Liver (tissue), 8 donors: ENCODE measurements at regions not wholly inside any gene's neighbourhood (a gene's known extent, or its start where the extent isn't known, plus 50 kb on each side); places are given as distances from the start of the nearest gene placed in this dataset.

Source experiments
- DNase-seq: peaks from one replicate; pipeline ENCODE4 v3.0.0-alpha.2; 2017; ENCODE audit warnings: low spot score
- H3K27ac ChIP-seq, 2 donors: one replicate each; pipeline ENCODE4 v1.7.0; 2013; ENCODE audit warnings: inconsistent platforms in 2 of 2, low read length in 2 of 2, control low read depth in 1 of 2, low read depth in 1 of 2, mild to moderate bottlenecking in 1 of 2
- H3K27me3 ChIP-seq, 4 donors: one replicate each; pipeline versions ENCODE4 v1.6.1 to v1.7.0; 2013; ENCODE audit warnings: low read length in 3 of 4, inconsistent platforms in 1 of 4, mild to moderate bottlenecking in 1 of 4, moderate library complexity in 1 of 4; ENCODE audit not compliant: control insufficient read depth in 4 of 4, insufficient read depth in 4 of 4
- H3K36me3 ChIP-seq, 4 donors: one replicate each; pipeline versions ENCODE4 v1.6.1 to v1.7.0; 2013; ENCODE audit warnings: low read length in 3 of 4, mild to moderate bottlenecking in 3 of 4, low read depth in 1 of 4, moderate library complexity in 1 of 4; ENCODE audit not compliant: control insufficient read depth in 4 of 4, insufficient read depth in 3 of 4
- H3K4me1 ChIP-seq, 4 donors: one replicate each; pipeline versions ENCODE4 v1.6.1 to v1.7.0; 2013; ENCODE audit warnings: low read length in 3 of 4, mild to moderate bottlenecking in 3 of 4, moderate library complexity in 1 of 4; ENCODE audit not compliant: control insufficient read depth in 4 of 4, insufficient read depth in 4 of 4
- H3K4me3 ChIP-seq, 3 donors: one replicate each; pipeline versions ENCODE4 v1.6.1 to v1.7.0; 2013; ENCODE audit warnings: low read length in 3 of 3, control low read depth in 1 of 3, low read depth in 1 of 3, mild to moderate bottlenecking in 1 of 3
- H3K9ac ChIP-seq, 2 donors: one replicate each; pipeline ENCODE4 v1.7.0; 2013; ENCODE audit warnings: low read length in 2 of 2, mild to moderate bottlenecking in 2 of 2, moderate library complexity in 2 of 2, control low read depth in 1 of 2, low read depth in 1 of 2
- H3K9me3 ChIP-seq, 4 donors: one replicate each; pipeline versions ENCODE4 v1.6.1 to v1.7.0; 2013; ENCODE audit warnings: low read length in 3 of 4; ENCODE audit not compliant: control insufficient read depth in 4 of 4
- EGR1 ChIP-seq, 2 donors: IDR thresholded peaks; 2 replicates each; pipeline ENCODE4 v1.6.1; 2016 to 2018; ENCODE audit warnings: antibody characterized with exemption in 2 of 2, low read depth in 2 of 2
- FOXA1 ChIP-seq: IDR thresholded peaks from 2 replicates; pipeline ENCODE4 v1.6.1; 2016; ENCODE audit warnings: antibody characterized with exemption
- FOXA2 ChIP-seq: IDR thresholded peaks from 2 replicates; pipeline ENCODE4 v1.6.1; 2016; ENCODE audit warnings: antibody characterized with exemption
- GABPA ChIP-seq, 2 donors: IDR thresholded peaks in 1 of 2; conservative IDR thresholded peaks in 1 of 2; 2 replicates each; pipeline ENCODE4 v1.6.1; 2016; ENCODE audit warnings: antibody characterized with exemption in 2 of 2, mild to moderate bottlenecking in 1 of 2, moderate library complexity in 1 of 2
- HNF4A ChIP-seq, 2 donors: conservative IDR thresholded peaks; 2 replicates each; pipeline ENCODE4 v1.6.1; 2016; ENCODE audit warnings: antibody characterized with exemption in 2 of 2, mild to moderate bottlenecking in 2 of 2
- HNF4G ChIP-seq: IDR thresholded peaks from 2 replicates; pipeline ENCODE4 v1.6.1; 2016; ENCODE audit warnings: antibody characterized with exemption
- JUND ChIP-seq, 2 donors: IDR thresholded peaks; 2 replicates each; pipeline ENCODE4 v1.6.1; 2016; ENCODE audit warnings: antibody characterized with exemption in 2 of 2
- NR2F2 ChIP-seq: IDR thresholded peaks from 2 replicates; pipeline ENCODE4 v1.6.1; 2016; ENCODE audit warnings: antibody characterized with exemption
- RAD21 ChIP-seq, 2 donors: IDR thresholded peaks; 2 replicates each; pipeline ENCODE4 v1.6.1; 2016; ENCODE audit warnings: antibody characterized with exemption in 2 of 2, mild to moderate bottlenecking in 2 of 2
- RXRA ChIP-seq, 2 donors: IDR thresholded peaks; 2 replicates each; pipeline ENCODE4 v1.6.1; 2017 to 2018; ENCODE audit warnings: antibody characterized with exemption in 2 of 2, mild to moderate bottlenecking in 1 of 2
- SP1 ChIP-seq: IDR thresholded peaks from 2 replicates; pipeline ENCODE4 v1.6.1; 2018; ENCODE audit warnings: antibody characterized with exemption, mild to moderate bottlenecking
- TAF1 ChIP-seq: conservative IDR thresholded peaks from 2 replicates; pipeline ENCODE4 v1.6.1; 2016; ENCODE audit warnings: antibody characterized with exemption, mild to moderate bottlenecking
- YY1 ChIP-seq: IDR thresholded peaks from 2 replicates; pipeline ENCODE4 v1.6.1; 2016; ENCODE audit warnings: antibody characterized with exemption, mild to moderate bottlenecking
- ZBTB33 ChIP-seq: IDR thresholded peaks from 2 replicates; pipeline ENCODE4 v1.6.1; 2016; ENCODE audit warnings: antibody characterized with exemption
- WGBS: extraction: QIAGEN DNeasy Blood & Tissue Kit; methylation state at CpG from one replicate; pipeline ENCODE4 v1.1.7; 2013; 5-methylcytosine and 5-hydroxymethylcytosine counted together
- TF ChIP-seq, protein P1 (sequence below): IDR thresholded peaks from 2 replicates; pipeline ENCODE4 v1.6.1; 2016; ENCODE audit warnings: antibody characterized with exemption
- TF ChIP-seq, protein P2 (sequence below): IDR thresholded peaks from 2 replicates; pipeline ENCODE4 v1.6.1; 2016; ENCODE audit warnings: antibody characterized with exemption
- TF ChIP-seq, protein P3 (sequence below): IDR thresholded peaks from 2 replicates; pipeline ENCODE4 v1.6.1; 2016; ENCODE audit warnings: antibody characterized with exemption, mild to moderate bottlenecking
- TF ChIP-seq, protein P4 (sequence below): fragments of 150-350 bp; IDR thresholded peaks from 2 replicates; pipeline ENCODE4 v1.5.1; 2017; ENCODE audit warnings: improper control_type of control experiment, low read depth, low read length; ENCODE audit not compliant: missing input control
- donor health status: healthy.
- donor health status: healthy.
- donor health status: healthy.
- donor health status: healthy.
- donor health status: healthy.

DNA sequence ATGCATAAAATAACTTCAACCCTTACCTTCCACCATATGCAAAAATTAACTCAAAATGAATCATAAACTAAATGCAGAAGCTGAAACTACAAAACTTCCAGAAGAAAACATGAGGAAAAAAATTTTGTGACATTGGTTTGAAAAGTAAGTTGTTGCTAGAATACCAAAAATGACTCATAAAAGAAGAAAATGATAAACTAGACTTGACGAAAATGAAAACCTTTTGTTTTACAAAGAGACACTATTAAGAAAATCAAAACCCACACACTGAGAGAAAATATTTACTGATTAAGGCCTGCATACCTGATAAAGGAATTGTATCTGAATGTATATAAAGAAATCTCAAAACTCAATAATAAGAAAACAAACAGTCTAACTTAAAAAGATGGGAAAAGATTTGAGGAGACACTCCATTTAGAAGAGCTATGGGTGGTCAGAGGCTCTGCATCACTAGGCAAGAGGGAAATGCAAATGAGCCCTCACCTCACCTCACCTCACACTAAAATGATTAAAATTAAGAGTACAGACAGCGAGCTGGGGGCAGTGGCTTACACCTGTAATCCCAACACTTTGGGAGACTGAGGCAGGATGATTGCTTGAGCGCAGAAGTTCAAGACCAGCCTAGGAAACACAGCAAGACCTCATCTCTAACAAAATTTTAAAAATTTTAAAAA, 97.6 kb upstream of the CST7 start (continued):
- TF ChIP-seq YY1 (no peak), FOXA2 (no peak)
- TF ChIP-seq, protein P1, sequence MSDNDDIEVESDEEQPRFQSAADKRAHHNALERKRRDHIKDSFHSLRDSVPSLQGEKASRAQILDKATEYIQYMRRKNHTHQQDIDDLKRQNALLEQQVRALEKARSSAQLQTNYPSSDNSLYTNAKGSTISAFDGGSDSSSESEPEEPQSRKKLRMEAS, result no peak

DNA sequence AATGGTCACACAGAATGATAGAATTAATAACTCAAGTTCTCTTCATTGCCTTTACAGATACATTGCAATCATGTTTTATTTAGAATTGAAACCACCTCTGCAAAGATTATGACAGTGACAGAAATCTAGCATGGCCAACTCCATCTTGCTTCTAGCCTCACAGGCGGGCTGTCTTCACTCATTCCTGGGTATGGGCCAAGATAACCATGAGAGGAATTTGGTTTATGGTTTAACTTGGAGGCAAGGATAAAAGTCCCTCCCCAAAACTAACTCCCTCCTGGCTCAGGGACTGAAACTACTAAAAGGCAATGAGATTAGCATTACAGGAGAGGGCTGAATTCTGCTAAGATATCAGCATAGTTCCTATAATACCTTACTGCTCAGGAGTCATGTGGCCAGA, 95.2 kb upstream of the CST7 start:
- Histone ChIP-seq H3K9ac (no peak overlapping the region), H3K36me3 (no peaks in the 10 kb centered on the region), H3K27ac (no peak overlapping the region), H3K4me3 (no peak overlapping the region), H3K27me3 (no peaks in the 10 kb centered on the region), H3K9me3 (peaks cover 3 to 8% (median 6%) of the 10 kb centered on the region in 4 donors), H3K4me1 (no peaks in the 10 kb centered on the region)
- DNase-seq, result no peak
- TF ChIP-seq TAF1 (no peak), FOXA1 (no peak), FOXA2 (no peak), JUND (IDR thresholded peaks at IDR 0.05) (no peak), NR2F2 (no peak), ZBTB33 (no peak), RXRA (IDR thresholded peaks at IDR 0.05) (no peak), YY1 (no peak), SP1 (no peak), HNF4A (conservative IDR thresholded peaks at IDR 0.05) (no peak), GABPA (IDR thresholded peaks at IDR 0.05 in 1 of 2, conservative IDR thresholded peaks at IDR 0.05 in 1 of 2) (no peak), EGR1 (IDR thresholded peaks at IDR 0.05; ENCODE audit: low read depth in 2 of 2) (no peak)
- TF ChIP-seq, protein P2, sequence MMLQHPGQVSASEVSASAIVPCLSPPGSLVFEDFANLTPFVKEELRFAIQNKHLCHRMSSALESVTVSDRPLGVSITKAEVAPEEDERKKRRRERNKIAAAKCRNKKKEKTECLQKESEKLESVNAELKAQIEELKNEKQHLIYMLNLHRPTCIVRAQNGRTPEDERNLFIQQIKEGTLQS, result no peak
- TF ChIP-seq, protein P3, sequence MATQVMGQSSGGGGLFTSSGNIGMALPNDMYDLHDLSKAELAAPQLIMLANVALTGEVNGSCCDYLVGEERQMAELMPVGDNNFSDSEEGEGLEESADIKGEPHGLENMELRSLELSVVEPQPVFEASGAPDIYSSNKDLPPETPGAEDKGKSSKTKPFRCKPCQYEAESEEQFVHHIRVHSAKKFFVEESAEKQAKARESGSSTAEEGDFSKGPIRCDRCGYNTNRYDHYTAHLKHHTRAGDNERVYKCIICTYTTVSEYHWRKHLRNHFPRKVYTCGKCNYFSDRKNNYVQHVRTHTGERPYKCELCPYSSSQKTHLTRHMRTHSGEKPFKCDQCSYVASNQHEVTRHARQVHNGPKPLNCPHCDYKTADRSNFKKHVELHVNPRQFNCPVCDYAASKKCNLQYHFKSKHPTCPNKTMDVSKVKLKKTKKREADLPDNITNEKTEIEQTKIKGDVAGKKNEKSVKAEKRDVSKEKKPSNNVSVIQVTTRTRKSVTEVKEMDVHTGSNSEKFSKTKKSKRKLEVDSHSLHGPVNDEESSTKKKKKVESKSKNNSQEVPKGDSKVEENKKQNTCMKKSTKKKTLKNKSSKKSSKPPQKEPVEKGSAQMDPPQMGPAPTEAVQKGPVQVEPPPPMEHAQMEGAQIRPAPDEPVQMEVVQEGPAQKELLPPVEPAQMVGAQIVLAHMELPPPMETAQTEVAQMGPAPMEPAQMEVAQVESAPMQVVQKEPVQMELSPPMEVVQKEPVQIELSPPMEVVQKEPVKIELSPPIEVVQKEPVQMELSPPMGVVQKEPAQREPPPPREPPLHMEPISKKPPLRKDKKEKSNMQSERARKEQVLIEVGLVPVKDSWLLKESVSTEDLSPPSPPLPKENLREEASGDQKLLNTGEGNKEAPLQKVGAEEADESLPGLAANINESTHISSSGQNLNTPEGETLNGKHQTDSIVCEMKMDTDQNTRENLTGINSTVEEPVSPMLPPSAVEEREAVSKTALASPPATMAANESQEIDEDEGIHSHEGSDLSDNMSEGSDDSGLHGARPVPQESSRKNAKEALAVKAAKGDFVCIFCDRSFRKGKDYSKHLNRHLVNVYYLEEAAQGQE, result no peak
- TF ChIP-seq, protein P1, result no peak
- 63% methylated on average over 1 of the region's 1 CpG for WGBS

- Histone ChIP-seq H3K27me3 (no peaks in the 10 kb centered on the region), H3K9me3 (peaks cover 3 to 8% (median 4%) of the 10 kb centered on the region in 4 donors), H3K9ac (no peak overlapping the region), H3K27ac (no peak overlapping the region), H3K4me3 (no peak overlapping the region), H3K36me3 (no peaks in the 10 kb centered on the region), H3K4me1 (no peaks in the 10 kb centered on the region)
- WGBS, result 82% methylated on average over 1 of the region's 1 CpG
- DNase-seq, result no peak
- TF ChIP-seq FOXA2, result no peak
- no peak for TF ChIP-seq ZBTB33
- no peak for TF ChIP-seq JUND (IDR thresholded peaks at IDR 0.05)
- TF ChIP-seq, protein P4, sequence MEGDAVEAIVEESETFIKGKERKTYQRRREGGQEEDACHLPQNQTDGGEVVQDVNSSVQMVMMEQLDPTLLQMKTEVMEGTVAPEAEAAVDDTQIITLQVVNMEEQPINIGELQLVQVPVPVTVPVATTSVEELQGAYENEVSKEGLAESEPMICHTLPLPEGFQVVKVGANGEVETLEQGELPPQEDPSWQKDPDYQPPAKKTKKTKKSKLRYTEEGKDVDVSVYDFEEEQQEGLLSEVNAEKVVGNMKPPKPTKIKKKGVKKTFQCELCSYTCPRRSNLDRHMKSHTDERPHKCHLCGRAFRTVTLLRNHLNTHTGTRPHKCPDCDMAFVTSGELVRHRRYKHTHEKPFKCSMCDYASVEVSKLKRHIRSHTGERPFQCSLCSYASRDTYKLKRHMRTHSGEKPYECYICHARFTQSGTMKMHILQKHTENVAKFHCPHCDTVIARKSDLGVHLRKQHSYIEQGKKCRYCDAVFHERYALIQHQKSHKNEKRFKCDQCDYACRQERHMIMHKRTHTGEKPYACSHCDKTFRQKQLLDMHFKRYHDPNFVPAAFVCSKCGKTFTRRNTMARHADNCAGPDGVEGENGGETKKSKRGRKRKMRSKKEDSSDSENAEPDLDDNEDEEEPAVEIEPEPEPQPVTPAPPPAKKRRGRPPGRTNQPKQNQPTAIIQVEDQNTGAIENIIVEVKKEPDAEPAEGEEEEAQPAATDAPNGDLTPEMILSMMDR, result no peak
- no peak for TF ChIP-seq HNF4G
- no peak for TF ChIP-seq RAD21 (IDR thresholded peaks at IDR 0.05)
- TF ChIP-seq YY1, result no peak
- no peak for TF ChIP-seq TAF1
- TF ChIP-seq, protein P1, result no peak
- no peak for TF ChIP-seq SP1
- TF ChIP-seq EGR1 (IDR thresholded peaks at IDR 0.05; ENCODE audit: low read depth in 2 of 2), result no peak
- TF ChIP-seq HNF4A (conservative IDR thresholded peaks at IDR 0.05), result no peak
- TF ChIP-seq, protein P2, result no peak
Observed at GRCh38 chr20:24855848-24856247, 93.2 kb upstream of the CST7 start.
